Suprapubic skin (tissue), 4 donors: ENCODE measurements at regions not wholly inside any gene's neighbourhood (a gene's known extent, or its start where the extent isn't known, plus 50 kb on each side); places are given as distances from the start of the nearest gene placed in this dataset.

Source experiments
- DNase-seq, 2 donors: peaks; one replicate each; pipeline ENCODE4 v3.0.0-alpha.2; 2019; ENCODE audit warnings: low spot score in 2 of 2
- H3K27ac ChIP-seq: fragments of 200-600 bp; sonication (generic); one replicate; pipeline ENCODE4 v1.5.1; 2019
- H3K27me3 ChIP-seq: fragments of 200-600 bp; sonication (generic); one replicate; pipeline ENCODE4 v1.5.1; 2019
- H3K36me3 ChIP-seq: fragments of 200-600 bp; sonication (generic); one replicate; pipeline ENCODE4 v1.5.1; 2019
- H3K4me1 ChIP-seq: fragments of 200-600 bp; sonication (generic); one replicate; pipeline ENCODE4 v1.5.1; 2019
- H3K4me3 ChIP-seq: fragments of 200-600 bp; sonication (generic); one replicate; pipeline ENCODE4 v1.5.1; 2019; ENCODE audit warnings: mild to moderate bottlenecking
- H3K9me3 ChIP-seq: fragments of 200-600 bp; sonication (generic); one replicate; pipeline ENCODE4 v1.5.1; 2019
- CTCF ChIP-seq, 2 donors: fragments of 200-600 bp in 1 of 2; fragments of 450-650 bp in 1 of 2; sonication (generic) in 1 of 2; IDR thresholded peaks; one replicate each; pipeline ENCODE4 v1.5.1; 2016 to 2019; ENCODE audit warnings: antibody characterized with exemption in 2 of 2, mild to moderate bottlenecking in 1 of 2, moderate library complexity in 1 of 2
- EP300 ChIP-seq: sonication (generic); formaldehyde crosslinking; IDR thresholded peaks from one replicate; pipeline ENCODE4 v1.6.1; 2017; ENCODE audit warnings: antibody characterized with exemption
- POLR2A ChIP-seq, 2 donors: fragments of 450-650 bp; IDR thresholded peaks; one replicate each; pipeline ENCODE4 v1.6.1; 2017; ENCODE audit warnings: antibody characterized with exemption in 2 of 2, mild to moderate bottlenecking in 2 of 2, moderate library complexity in 2 of 2
- POLR2AphosphoS5 ChIP-seq, 3 donors: sonication (generic); formaldehyde crosslinking; IDR thresholded peaks; one replicate each; pipeline ENCODE4 v1.6.1; 2017; ENCODE audit warnings: antibody characterized with exemption in 3 of 3
- WGBS: methylation state at CpG from one replicate; pipeline ENCODE4 v1.1.5; 2018; 5-methylcytosine and 5-hydroxymethylcytosine counted together

GRCh38 chrX:69028761-69029120 lies 136.5 kb downstream of the PJA1 start:
- whole genome bisulfite sequencing = 50% methylated on average over 1 of the region's 1 CpG
- TF ChIP-seq EP300 (no peak), POLR2A (IDR thresholded peaks at IDR 0.05) (no peak), POLR2AphosphoS5 (IDR thresholded peaks at IDR 0.05) (no peak), CTCF (IDR thresholded peaks at IDR 0.05) (no peak)
- Histone ChIP-seq H3K36me3 (no peaks in the 10 kb centered on the region), H3K27ac (no peak overlapping the region), H3K9me3 (no peaks in the 10 kb centered on the region), H3K4me1 (peaks cover 24% of the 10 kb centered on the region), H3K27me3 (no peaks in the 10 kb centered on the region), H3K4me3 (no peak overlapping the region)
- DNase-seq = no peak

GRCh38 chrX:69028006-69028760 lies 137.1 kb downstream of the PJA1 start:
- TF ChIP-seq EP300 (no peak), POLR2A (IDR thresholded peaks at IDR 0.05) (no peak), CTCF (IDR thresholded peaks at IDR 0.05) (no peak), POLR2AphosphoS5 (IDR thresholded peaks at IDR 0.05) (no peak)
- 63% methylated on average over 8 of the region's 8 CpGs for WGBS
- Histone ChIP-seq H3K36me3 (no peaks in the 10 kb centered on the region), H3K4me1 (peaks cover 24% of the 10 kb centered on the region), H3K4me3 (no peak overlapping the region), H3K27me3 (no peaks in the 10 kb centered on the region), H3K9me3 (no peaks in the 10 kb centered on the region), H3K27ac (peak overlapping the region; percentile 21)
- DNase-seq = no peak

GRCh38 chrX:69027181-69028005 lies 137.9 kb downstream of the PJA1 start:
- 56% methylated on average over 11 of the region's 11 CpGs for WGBS
- TF ChIP-seq POLR2A (IDR thresholded peaks at IDR 0.05) (no peak), EP300 (no peak), CTCF (IDR thresholded peaks at IDR 0.05) (no peak), POLR2AphosphoS5 (IDR thresholded peaks at IDR 0.05) (no peak)
- H3K36me3 ChIP-seq = no peaks in the 10 kb centered on the region
- no peaks in the 10 kb centered on the region for H3K9me3 ChIP-seq
- no peak overlapping the region for H3K4me3 ChIP-seq
- H3K27me3 ChIP-seq = no peaks in the 10 kb centered on the region
- H3K4me1 ChIP-seq = peaks cover 20% of the 10 kb centered on the region
- H3K27ac ChIP-seq = peak overlapping the region; percentile 73
- no peak for DNase-seq

- Histone ChIP-seq H3K27ac (peak overlapping the region; percentile 73), H3K27me3 (no peaks in the 10 kb centered on the region), H3K9me3 (no peaks in the 10 kb centered on the region), H3K4me3 (no peak overlapping the region), H3K36me3 (no peaks in the 10 kb centered on the region), H3K4me1 (peaks cover 19% of the 10 kb centered on the region)
- TF ChIP-seq POLR2A (IDR thresholded peaks at IDR 0.05) (no peak), POLR2AphosphoS5 (IDR thresholded peaks at IDR 0.05) (no peak), CTCF (IDR thresholded peaks at IDR 0.05) (no peak)
- no peak for DNase-seq
- WGBS = 48% methylated on average over 4 of the region's 4 CpGs
Measured at GRCh38 chrX:69025802-69026301, 139.4 kb downstream of the PJA1 start.

- Histone ChIP-seq H3K4me3 (no peak overlapping the region), H3K27ac (peak overlapping the region; percentile 30)
- TF ChIP-seq POLR2AphosphoS5 (IDR thresholded peaks at IDR 0.05) (no peak), POLR2A (IDR thresholded peaks at IDR 0.05) (no peak), EP300 (no peak), CTCF (IDR thresholded peaks at IDR 0.05) (no peak)
Measured at GRCh38 chrX:69024931-69025330, 140.3 kb downstream of the PJA1 start.

More at GRCh38 chrX:69024931-69025330, 140.3 kb downstream of the PJA1 start:
- no peaks in the 10 kb centered on the region for H3K36me3 ChIP-seq
- peaks cover 19% of the 10 kb centered on the region for H3K4me1 ChIP-seq
- peak; percentile 79 to 82 for DNase-seq
- no peaks in the 10 kb centered on the region for H3K9me3 ChIP-seq
- WGBS = 34% methylated on average over 3 of the region's 4 CpGs
- no peaks in the 10 kb centered on the region for H3K27me3 ChIP-seq
